Tibial nerve (tissue), 4 donors: ENCODE measurements at regions not wholly inside any gene's neighbourhood (a gene's known extent, or its start where the extent isn't known, plus 50 kb on each side); places are given as distances from the start of the nearest gene placed in this dataset.

ENCODE experiments used
- DNase-seq, 2 donors: peaks; one replicate each; pipeline ENCODE4 v3.0.0-alpha.2; 2019; ENCODE audit warnings: low spot score in 2 of 2
- H3K27ac ChIP-seq, 4 donors: fragments of 200-600 bp; sonication (generic) in 3 of 4; one replicate each; pipeline ENCODE4 v1.5.1; 2017 to 2019; ENCODE audit warnings: mild to moderate bottlenecking in 1 of 4
- H3K27me3 ChIP-seq, 2 donors: fragments of 200-600 bp; sonication (generic) in 1 of 2; one replicate each; pipeline versions ENCODE4 v1.5.1 to v1.6.0; 2017 to 2019
- H3K36me3 ChIP-seq, 3 donors: fragments of 200-600 bp; sonication (generic); one replicate each; pipeline ENCODE4 v1.5.1; 2018 to 2019
- H3K4me1 ChIP-seq, 4 donors: fragments of 200-600 bp; sonication (generic) in 3 of 4; one replicate each; pipeline ENCODE4 v1.5.1; 2017 to 2019
- H3K4me3 ChIP-seq, 4 donors: fragments of 200-600 bp; sonication (generic) in 3 of 4; one replicate each; pipeline ENCODE4 v1.5.1; 2017 to 2019; ENCODE audit warnings: mild to moderate bottlenecking in 1 of 4, moderate library complexity in 1 of 4
- H3K9me3 ChIP-seq, 4 donors: fragments of 200-600 bp; sonication (generic) in 3 of 4; one replicate each; pipeline ENCODE4 v1.5.1; 2017 to 2019
- EP300 ChIP-seq, 2 donors: sonication (generic); formaldehyde crosslinking; IDR thresholded peaks; one replicate each; pipeline ENCODE4 v1.6.1; 2017; ENCODE audit warnings: antibody characterized with exemption in 2 of 2, mild to moderate bottlenecking in 1 of 2
- POLR2A ChIP-seq, 2 donors: fragments of 450-650 bp; IDR thresholded peaks; one replicate each; pipeline ENCODE4 v1.6.1; 2017; ENCODE audit warnings: antibody characterized with exemption in 2 of 2, mild to moderate bottlenecking in 2 of 2, moderate library complexity in 2 of 2
- WGBS, 2 donors: methylation state at CpG; one replicate each; pipeline ENCODE4 v1.1.5; 2018; 5-methylcytosine and 5-hydroxymethylcytosine counted together
- TF ChIP-seq, protein P1 (sequence below), 5 experiments: fragments of 200-600 bp in 3 of 5; fragments of 450-650 bp in 2 of 5; sonication (generic) in 3 of 5; IDR thresholded peaks; one replicate each; pipeline ENCODE4 v1.5.1; 2016 to 2019; ENCODE audit warnings: antibody characterized with exemption in 5 of 5, mild to moderate bottlenecking in 3 of 5, moderate library complexity in 2 of 5

GRCh38 chr11:112878033-112878601 lies 83.1 kb upstream of the NCAM1 start:
- TF ChIP-seq POLR2A (IDR thresholded peaks at IDR 0.05) (no peak), EP300 (IDR thresholded peaks at IDR 0.05) (no peak)
- TF ChIP-seq, protein P1, sequence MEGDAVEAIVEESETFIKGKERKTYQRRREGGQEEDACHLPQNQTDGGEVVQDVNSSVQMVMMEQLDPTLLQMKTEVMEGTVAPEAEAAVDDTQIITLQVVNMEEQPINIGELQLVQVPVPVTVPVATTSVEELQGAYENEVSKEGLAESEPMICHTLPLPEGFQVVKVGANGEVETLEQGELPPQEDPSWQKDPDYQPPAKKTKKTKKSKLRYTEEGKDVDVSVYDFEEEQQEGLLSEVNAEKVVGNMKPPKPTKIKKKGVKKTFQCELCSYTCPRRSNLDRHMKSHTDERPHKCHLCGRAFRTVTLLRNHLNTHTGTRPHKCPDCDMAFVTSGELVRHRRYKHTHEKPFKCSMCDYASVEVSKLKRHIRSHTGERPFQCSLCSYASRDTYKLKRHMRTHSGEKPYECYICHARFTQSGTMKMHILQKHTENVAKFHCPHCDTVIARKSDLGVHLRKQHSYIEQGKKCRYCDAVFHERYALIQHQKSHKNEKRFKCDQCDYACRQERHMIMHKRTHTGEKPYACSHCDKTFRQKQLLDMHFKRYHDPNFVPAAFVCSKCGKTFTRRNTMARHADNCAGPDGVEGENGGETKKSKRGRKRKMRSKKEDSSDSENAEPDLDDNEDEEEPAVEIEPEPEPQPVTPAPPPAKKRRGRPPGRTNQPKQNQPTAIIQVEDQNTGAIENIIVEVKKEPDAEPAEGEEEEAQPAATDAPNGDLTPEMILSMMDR (IDR thresholded peaks at IDR 0.05): no peak
- H3K9me3 ChIP-seq: no peaks in the 10 kb centered on the region
- DNase-seq: no peak

DNA sequence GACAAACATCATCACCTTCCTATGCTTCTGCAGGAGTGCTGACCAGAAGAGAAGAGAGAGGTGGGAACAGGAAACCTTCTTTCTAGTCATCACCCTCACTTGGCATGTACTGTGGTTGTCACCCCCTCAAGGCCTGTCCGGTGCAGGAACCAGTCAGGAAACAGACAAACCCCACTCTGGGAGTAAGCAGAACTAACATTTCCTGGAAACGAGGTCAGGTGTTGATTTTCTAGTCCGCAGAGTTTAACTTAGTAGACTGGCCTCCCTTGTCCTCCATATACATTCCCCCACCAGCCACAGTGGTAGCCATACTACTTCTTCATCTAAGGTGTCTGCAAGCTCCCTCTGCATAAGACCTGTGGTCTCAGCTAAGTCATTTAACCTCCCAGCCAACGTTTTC lies 80.7 kb upstream of the NCAM1 start:
- H3K27ac ChIP-seq: no peak overlapping the region
- H3K4me1 ChIP-seq: peaks cover 0 to 24% (median 0%) of the 10 kb centered on the region in 4 donors
- H3K36me3 ChIP-seq: no peaks in the 10 kb centered on the region
- no peak for DNase-seq
- H3K9me3 ChIP-seq: no peaks in the 10 kb centered on the region
- no peak overlapping the region for H3K4me3 ChIP-seq
- TF ChIP-seq EP300 (IDR thresholded peaks at IDR 0.05) (no peak), POLR2A (IDR thresholded peaks at IDR 0.05) (no peak)
- TF ChIP-seq, protein P1 (IDR thresholded peaks at IDR 0.05): no peak
- 58 to 67% methylated on average over 4 of the region's 4 CpGs for WGBS, 2 donors
- no peaks in the 10 kb centered on the region for H3K27me3 ChIP-seq

More at GRCh38 chr11:112878033-112878601, 83.1 kb upstream of the NCAM1 start:
- Histone ChIP-seq H3K27ac (no peak overlapping the region), H3K4me3 (no peak overlapping the region), H3K4me1 (peaks cover 0 to 12% (median 0%) of the 10 kb centered on the region in 4 donors), H3K27me3 (no peaks in the 10 kb centered on the region), H3K36me3 (no peaks in the 10 kb centered on the region)
- WGBS, 2 donors: 71 to 80% methylated on average over 7 of the region's 7 CpGs

DNA sequence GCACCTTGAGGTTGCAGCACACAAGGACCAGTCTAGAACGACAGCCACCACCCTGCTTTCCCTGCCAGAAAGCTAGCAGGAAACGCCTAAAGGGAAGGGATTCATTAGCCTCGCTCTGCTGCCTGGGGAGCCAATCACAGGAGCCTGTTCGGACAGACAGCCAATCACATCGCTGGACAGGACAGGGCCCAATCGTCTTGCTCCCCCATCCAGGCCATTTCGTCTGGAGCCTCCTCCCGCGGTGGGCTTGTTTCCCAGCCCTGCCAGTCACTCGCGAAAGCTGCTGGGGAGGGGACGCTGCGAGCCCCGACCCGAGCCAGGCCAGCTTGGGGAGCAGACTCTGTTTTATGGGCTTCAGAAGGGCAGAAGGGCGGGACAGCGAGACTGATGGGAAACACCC lies 79.8 kb upstream of the NCAM1 start:
- WGBS, 2 donors: 21 to 68% methylated on average over 15 to 17 of the region's 17 CpGs
- TF ChIP-seq, protein P1 (IDR thresholded peaks at IDR 0.05): no peak
- TF ChIP-seq POLR2A (IDR thresholded peaks at IDR 0.05): peak; percentile 17 to 48
- peak in 1 of 2 donors; percentile 68 for TF ChIP-seq EP300 (IDR thresholded peaks at IDR 0.05)
- H3K4me1 ChIP-seq: peaks cover 0 to 24% (median 0%) of the 10 kb centered on the region in 4 donors
- H3K4me3 ChIP-seq: peak overlapping the region in 3 of 4 donors; percentile 28 to 40 (median 31)
- no peak for DNase-seq
- no peaks in the 10 kb centered on the region for H3K36me3 ChIP-seq
- peak overlapping the region in 1 of 4 donors; percentile 61 for H3K27ac ChIP-seq
- H3K9me3 ChIP-seq: no peaks in the 10 kb centered on the region
- no peaks in the 10 kb centered on the region for H3K27me3 ChIP-seq

- H3K27ac ChIP-seq: peak overlapping the region in 2 of 4 donors; percentile 21 to 29
Measured at GRCh38 chr11:112882494-112883381, 78.5 kb upstream of the NCAM1 start.

More at GRCh38 chr11:112882494-112883381, 78.5 kb upstream of the NCAM1 start:
- H3K36me3 ChIP-seq: no peaks in the 10 kb centered on the region
- DNase-seq: no peak
- TF ChIP-seq, protein P1 (IDR thresholded peaks at IDR 0.05): no peak
- TF ChIP-seq POLR2A (IDR thresholded peaks at IDR 0.05): no peak
- no peak for TF ChIP-seq EP300 (IDR thresholded peaks at IDR 0.05)
- peaks cover 0 to 26% (median 0%) of the 10 kb centered on the region in 4 donors for H3K4me1 ChIP-seq
- H3K9me3 ChIP-seq: no peaks in the 10 kb centered on the region
- no peak overlapping the region for H3K4me3 ChIP-seq
- 54% methylated on average over 6 of the region's 6 CpGs for WGBS, 2 donors
- H3K27me3 ChIP-seq: no peaks in the 10 kb centered on the region
